ENCODE measurements at regions not wholly inside any gene's neighbourhood (a gene's known extent, or its start where the extent isn't known, plus 50 kb on each side); places are given as distances from the start of the nearest gene placed in this dataset.
A peak's percentile ranks its signal among the peaks of the same experiment; 100 is the strongest.

GRCh38 chr2:223467196-223467595, 135.0 kb downstream of the SCG2 start:
- Histone ChIP-seq H3K27me3 (ENCODE audit: low read depth) (no peaks in the 10 kb centered on the region), H3K9me3 (replicated peaks) (no peaks in the 10 kb centered on the region), H3K36me3 (no peaks in the 10 kb centered on the region), H3K4me1 (no peaks in the 10 kb centered on the region), H3K27ac (replicated peaks) (no peak overlapping the region), H3K4me3 (no peak overlapping the region)
- no peak for DNase-seq
- TF ChIP-seq, protein P1, sequence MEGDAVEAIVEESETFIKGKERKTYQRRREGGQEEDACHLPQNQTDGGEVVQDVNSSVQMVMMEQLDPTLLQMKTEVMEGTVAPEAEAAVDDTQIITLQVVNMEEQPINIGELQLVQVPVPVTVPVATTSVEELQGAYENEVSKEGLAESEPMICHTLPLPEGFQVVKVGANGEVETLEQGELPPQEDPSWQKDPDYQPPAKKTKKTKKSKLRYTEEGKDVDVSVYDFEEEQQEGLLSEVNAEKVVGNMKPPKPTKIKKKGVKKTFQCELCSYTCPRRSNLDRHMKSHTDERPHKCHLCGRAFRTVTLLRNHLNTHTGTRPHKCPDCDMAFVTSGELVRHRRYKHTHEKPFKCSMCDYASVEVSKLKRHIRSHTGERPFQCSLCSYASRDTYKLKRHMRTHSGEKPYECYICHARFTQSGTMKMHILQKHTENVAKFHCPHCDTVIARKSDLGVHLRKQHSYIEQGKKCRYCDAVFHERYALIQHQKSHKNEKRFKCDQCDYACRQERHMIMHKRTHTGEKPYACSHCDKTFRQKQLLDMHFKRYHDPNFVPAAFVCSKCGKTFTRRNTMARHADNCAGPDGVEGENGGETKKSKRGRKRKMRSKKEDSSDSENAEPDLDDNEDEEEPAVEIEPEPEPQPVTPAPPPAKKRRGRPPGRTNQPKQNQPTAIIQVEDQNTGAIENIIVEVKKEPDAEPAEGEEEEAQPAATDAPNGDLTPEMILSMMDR (IDR thresholded peaks at IDR 0.05; ENCODE audit: borderline replicate concordance), result no peak
- intact Hi-C loops (cut with micrococcal nuclease), result no loop called here

- Histone ChIP-seq H3K9me3 (replicated peaks) (no peaks in the 10 kb centered on the region), H3K27ac (replicated peaks) (peak overlapping the region; percentile 67), H3K36me3 (no peaks in the 10 kb centered on the region), H3K4me3 (no peak overlapping the region), H3K4me1 (no peaks in the 10 kb centered on the region), H3K27me3 (ENCODE audit: low read depth) (no peaks in the 10 kb centered on the region)
- peak; percentile 48 for DNase-seq
- TF ChIP-seq, protein P1 (IDR thresholded peaks at IDR 0.05; ENCODE audit: borderline replicate concordance), result no peak
- intact Hi-C loops (cut with micrococcal nuclease), result no loop called here
These were observed 132.7 kb downstream of the SCG2 start for GRCh38 chr2:223469270-223470046.

GRCh38 chr2:223470602-223471001, 131.6 kb downstream of the SCG2 start:
- Histone ChIP-seq H3K9me3 (replicated peaks) (no peaks in the 10 kb centered on the region), H3K36me3 (no peaks in the 10 kb centered on the region), H3K27ac (replicated peaks) (peak overlapping the region; percentile 67), H3K4me3 (no peak overlapping the region), H3K27me3 (ENCODE audit: low read depth) (no peaks in the 10 kb centered on the region), H3K4me1 (no peaks in the 10 kb centered on the region)
- intact Hi-C loops (cut with micrococcal nuclease), result no loop called here
- DNase-seq, result no peak
- TF ChIP-seq, protein P1 (IDR thresholded peaks at IDR 0.05; ENCODE audit: borderline replicate concordance), result no peak

- Histone ChIP-seq H3K36me3 (no peaks in the 10 kb centered on the region), H3K4me3 (no peak overlapping the region), H3K4me1 (no peaks in the 10 kb centered on the region), H3K9me3 (replicated peaks) (no peaks in the 10 kb centered on the region), H3K27me3 (ENCODE audit: low read depth) (no peaks in the 10 kb centered on the region), H3K27ac (replicated peaks) (no peak overlapping the region)
- no peak for DNase-seq
- intact Hi-C loops (cut with micrococcal nuclease), result no loop called here
- TF ChIP-seq, protein P1 (IDR thresholded peaks at IDR 0.05; ENCODE audit: borderline replicate concordance), result no peak
These were observed 129.4 kb downstream of the SCG2 start for GRCh38 chr2:223472771-223473170.

DNA sequence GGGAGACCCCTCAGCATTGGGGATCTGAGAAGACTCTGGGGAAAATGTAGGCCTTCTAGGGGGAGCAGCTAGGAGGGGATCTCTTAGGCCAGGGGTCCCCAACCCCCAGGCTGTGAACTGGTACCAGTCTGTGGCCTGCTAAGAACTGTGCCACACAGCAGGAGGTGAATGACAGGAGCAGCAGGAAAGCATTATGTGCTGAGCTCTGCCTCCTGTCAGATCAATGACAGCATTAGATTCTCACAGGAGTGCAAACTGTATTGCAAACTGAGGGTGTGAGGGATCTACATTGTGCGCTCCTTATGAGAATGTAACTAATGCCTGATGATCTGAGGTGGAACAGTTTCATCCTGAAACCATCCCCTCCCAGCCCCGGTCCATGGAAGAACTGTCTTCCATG, 127.3 kb downstream of the SCG2 start:
- Histone ChIP-seq H3K27me3 (ENCODE audit: low read depth) (no peaks in the 10 kb centered on the region), H3K27ac (replicated peaks) (no peak overlapping the region), H3K4me3 (no peak overlapping the region), H3K36me3 (no peaks in the 10 kb centered on the region), H3K4me1 (no peaks in the 10 kb centered on the region), H3K9me3 (replicated peaks) (no peaks in the 10 kb centered on the region)
- no peak for DNase-seq
- TF ChIP-seq, protein P1 (IDR thresholded peaks at IDR 0.05; ENCODE audit: borderline replicate concordance), result no peak
- intact Hi-C loops (cut with micrococcal nuclease), result no loop called here
